ENCODE measurements at regions not wholly inside any gene's neighbourhood (a gene's known extent, or its start where the extent isn't known, plus 50 kb on each side); places are given as distances from the start of the nearest gene placed in this dataset.

GRCh38 chr9:90097237-90097636 lies 492.4 kb downstream of the GADD45G start:
- ATAC-seq (ENCODE audit: low read depth in 2 of 2): no peak
- Mint-ChIP-seq H3K4me1 (peaks cover 3 to 8% (median 4%) of the 10 kb centered on the region in 3 donors), H3K27me3 (peaks cover 7 to 14% (median 10%) of the 10 kb centered on the region in 3 donors), H3K4me3 (no peak overlapping the region), H3K36me3 (no peaks in the 10 kb centered on the region), H3K9me3 (no peaks in the 10 kb centered on the region), H3K27ac (peak overlapping the region in 1 of 6 donors; percentile 78)
- DNase-seq: no peak

- peaks cover 5 to 8% (median 7%) of the 10 kb centered on the region in 3 donors for H3K4me1 Mint-ChIP-seq
- H3K4me3 Mint-ChIP-seq: no peak overlapping the region
- DNase-seq (no peak), ATAC-seq (ENCODE audit: low read depth in 2 of 2) (no peak)
- H3K9me3 Mint-ChIP-seq: no peaks in the 10 kb centered on the region
- no peak overlapping the region for H3K27ac Mint-ChIP-seq
- no peaks in the 10 kb centered on the region for H3K36me3 Mint-ChIP-seq
- peaks cover 4 to 7% (median 4%) of the 10 kb centered on the region in 3 donors for H3K27me3 Mint-ChIP-seq
These were observed 493.6 kb downstream of the GADD45G start for GRCh38 chr9:90098408-90098807.

GRCh38 chr9:90099262-90099963 lies 494.6 kb downstream of the GADD45G start:
- DNase-seq (no peak), ATAC-seq (ENCODE audit: low read depth in 2 of 2) (no peak)
- no peak overlapping the region for H3K4me3 Mint-ChIP-seq
- H3K27ac Mint-ChIP-seq: no peak overlapping the region
- peaks cover 3 to 8% (median 7%) of the 10 kb centered on the region in 3 donors for H3K4me1 Mint-ChIP-seq
- H3K9me3 Mint-ChIP-seq: no peaks in the 10 kb centered on the region
- H3K36me3 Mint-ChIP-seq: no peaks in the 10 kb centered on the region
- peaks cover 0 to 4% (median 0%) of the 10 kb centered on the region in 3 donors for H3K27me3 Mint-ChIP-seq

- no peak overlapping the region for H3K4me3 Mint-ChIP-seq
- peaks cover 3 to 8% (median 7%) of the 10 kb centered on the region in 3 donors for H3K4me1 Mint-ChIP-seq
- peaks cover 0 to 4% (median 0%) of the 10 kb centered on the region in 3 donors for H3K27me3 Mint-ChIP-seq
- no peak overlapping the region for H3K27ac Mint-ChIP-seq
- ATAC-seq (ENCODE audit: low read depth in 2 of 2) (no peak), DNase-seq (no peak)
- no peaks in the 10 kb centered on the region for H3K36me3 Mint-ChIP-seq
- no peaks in the 10 kb centered on the region for H3K9me3 Mint-ChIP-seq
These were observed 495.2 kb downstream of the GADD45G start for GRCh38 chr9:90100014-90100413.

- no peak overlapping the region for H3K4me3 Mint-ChIP-seq
- no peaks in the 10 kb centered on the region for H3K9me3 Mint-ChIP-seq
- H3K27ac Mint-ChIP-seq: peak overlapping the region in 3 of 6 donors; percentile 18 to 43 (median 31)
- peak; percentile 100 for ATAC-seq (ENCODE audit: low read depth in 2 of 2)
- peaks cover 3 to 10% (median 8%) of the 10 kb centered on the region in 3 donors for H3K4me1 Mint-ChIP-seq
- peaks cover 0 to 4% (median 0%) of the 10 kb centered on the region in 3 donors for H3K27me3 Mint-ChIP-seq
- DNase-seq: peak; percentile 81
- no peaks in the 10 kb centered on the region for H3K36me3 Mint-ChIP-seq
These were observed 497.6 kb downstream of the GADD45G start for GRCh38 chr9:90102292-90102901.

GRCh38 chr9:90103771-90104170 lies 499.0 kb downstream of the GADD45G start:
- ATAC-seq (ENCODE audit: low read depth in 2 of 2) (no peak), DNase-seq (no peak)
- no peaks in the 10 kb centered on the region for H3K36me3 Mint-ChIP-seq
- no peak overlapping the region for H3K4me3 Mint-ChIP-seq
- peaks cover 0 to 4% (median 0%) of the 10 kb centered on the region in 7 donors for H3K9me3 Mint-ChIP-seq
- H3K27me3 Mint-ChIP-seq: peaks cover 0 to 8% (median 0%) of the 10 kb centered on the region in 3 donors
- H3K27ac Mint-ChIP-seq: no peak overlapping the region
- H3K4me1 Mint-ChIP-seq: peaks cover 3 to 12% (median 8%) of the 10 kb centered on the region in 3 donors

- peaks cover 8 to 9% of the 10 kb centered on the region in 2 donors for H3K36me3 Mint-ChIP-seq
- H3K27ac Mint-ChIP-seq: peak overlapping the region in 1 of 6 donors; percentile 30
- peaks cover 3 to 12% (median 8%) of the 10 kb centered on the region in 3 donors for H3K4me1 Mint-ChIP-seq
- peaks cover 0 to 13% (median 0%) of the 10 kb centered on the region in 3 donors for H3K27me3 Mint-ChIP-seq
- peaks cover 4 to 16% (median 12%) of the 10 kb centered on the region in 7 donors for H3K9me3 Mint-ChIP-seq
- DNase-seq: no peak
- no peak for ATAC-seq (ENCODE audit: low read depth in 2 of 2)
- no peak overlapping the region for H3K4me3 Mint-ChIP-seq
These were observed 501.0 kb downstream of the GADD45G start for GRCh38 chr9:90105773-90106172.

GRCh38 chr9:90107040-90107725 lies 502.4 kb downstream of the GADD45G start:
- ATAC-seq (ENCODE audit: low read depth in 2 of 2) (no peak), DNase-seq (no peak)
- Mint-ChIP-seq H3K4me1 (peaks cover 3 to 9% (median 5%) of the 10 kb centered on the region in 3 donors), H3K36me3 (peaks cover 8 to 9% of the 10 kb centered on the region in 2 donors), H3K9me3 (peaks cover 4 to 16% (median 12%) of the 10 kb centered on the region in 7 donors), H3K4me3 (peak overlapping the region in 1 of 8 donors; percentile 37), H3K27me3 (peaks cover 0 to 13% (median 0%) of the 10 kb centered on the region in 3 donors), H3K27ac (peak overlapping the region in 1 of 6 donors; percentile 28)

- Mint-ChIP-seq H3K36me3 (peaks cover 8 to 9% of the 10 kb centered on the region in 2 donors), H3K4me3 (no peak overlapping the region), H3K9me3 (peaks cover 4 to 16% (median 12%) of the 10 kb centered on the region in 7 donors), H3K27ac (peak overlapping the region in 1 of 6 donors; percentile 28), H3K27me3 (peaks cover 0 to 11% (median 1%) of the 10 kb centered on the region in 3 donors), H3K4me1 (peaks cover 0 to 6% (median 0%) of the 10 kb centered on the region in 3 donors)
- no peak for DNase-seq
- no peak for ATAC-seq (ENCODE audit: low read depth in 2 of 2)
These were observed 503.2 kb downstream of the GADD45G start for GRCh38 chr9:90107726-90108655.

GRCh38 chr9:90112788-90113187 lies 508.0 kb downstream of the GADD45G start:
- ATAC-seq (ENCODE audit: low read depth in 2 of 2): no peak
- H3K27me3 Mint-ChIP-seq: peaks cover 9 to 39% (median 33%) of the 10 kb centered on the region in 3 donors
- H3K27ac Mint-ChIP-seq: no peak overlapping the region
- H3K4me3 Mint-ChIP-seq: no peak overlapping the region
- H3K36me3 Mint-ChIP-seq: peaks cover 8 to 9% of the 10 kb centered on the region in 2 donors
- H3K4me1 Mint-ChIP-seq: peaks cover 0 to 2% (median 0%) of the 10 kb centered on the region in 3 donors
- H3K9me3 Mint-ChIP-seq: peaks cover 4 to 16% (median 12%) of the 10 kb centered on the region in 7 donors
- no peak for DNase-seq

- ATAC-seq (ENCODE audit: low read depth in 2 of 2): no peak
- H3K4me1 Mint-ChIP-seq: no peaks in the 10 kb centered on the region
- H3K4me3 Mint-ChIP-seq: no peak overlapping the region
- H3K27ac Mint-ChIP-seq: no peak overlapping the region
- H3K36me3 Mint-ChIP-seq: peaks cover 3 to 4% of the 10 kb centered on the region in 2 donors
- H3K27me3 Mint-ChIP-seq: peaks cover 9 to 36% (median 33%) of the 10 kb centered on the region in 3 donors
- no peak for DNase-seq
- peaks cover 0 to 3% (median 2%) of the 10 kb centered on the region in 7 donors for H3K9me3 Mint-ChIP-seq
These were observed 510.0 kb downstream of the GADD45G start for GRCh38 chr9:90114641-90115425.

GRCh38 chr9:90121762-90122161 lies 517.0 kb downstream of the GADD45G start:
- H3K9me3 Mint-ChIP-seq: peaks cover 0 to 16% (median 8%) of the 10 kb centered on the region in 7 donors
- H3K4me1 Mint-ChIP-seq: no peaks in the 10 kb centered on the region

More at GRCh38 chr9:90121762-90122161, 517.0 kb downstream of the GADD45G start:
- Mint-ChIP-seq H3K36me3 (peaks cover 5 to 8% of the 10 kb centered on the region in 2 donors), H3K27me3 (peaks cover 6 to 24% (median 16%) of the 10 kb centered on the region in 3 donors), H3K27ac (no peak overlapping the region), H3K4me3 (no peak overlapping the region)
- DNase-seq (no peak), ATAC-seq (ENCODE audit: low read depth in 2 of 2) (no peak)
